NB4 (cell line): ENCODE measurements at regions not wholly inside any gene's neighbourhood (a gene's known extent, or its start where the extent isn't known, plus 50 kb on each side); places are given as distances from the start of the nearest gene placed in this dataset.

Experiments used
- CTCF ChIP-seq: IDR thresholded peaks from one replicate; pipeline ENCODE4 v1.5.1; 2012; ENCODE audit warnings: low read depth, low read length
- MYC ChIP-seq: IDR thresholded peaks from 2 replicates; pipeline ENCODE4 v1.6.1; 2011; ENCODE audit warnings: low read depth, low read length
- POLR2A ChIP-seq: IDR thresholded peaks from 2 replicates; pipeline ENCODE4 v1.6.1; 2011; ENCODE audit warnings: mild to moderate bottlenecking; ENCODE audit not compliant: insufficient read length; ENCODE audit errors: extremely low read depth
- TF ChIP-seq, protein P1 (sequence below): IDR thresholded peaks from 2 replicates; pipeline ENCODE4 v1.6.1; 2011; ENCODE audit warnings: low read depth, low read length

- TF ChIP-seq CTCF (no peak), POLR2A (no peak), MYC (no peak)
- TF ChIP-seq, protein P1, sequence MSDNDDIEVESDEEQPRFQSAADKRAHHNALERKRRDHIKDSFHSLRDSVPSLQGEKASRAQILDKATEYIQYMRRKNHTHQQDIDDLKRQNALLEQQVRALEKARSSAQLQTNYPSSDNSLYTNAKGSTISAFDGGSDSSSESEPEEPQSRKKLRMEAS, result no peak
Measured at GRCh38 chr17:33874617-33875060, 380.4 kb upstream of the CCL2 start.
